H1 (cell line): ENCODE measurements at regions not wholly inside any gene's neighbourhood (a gene's known extent, or its start where the extent isn't known, plus 50 kb on each side); places are given as distances from the start of the nearest gene placed in this dataset.

ENCODE experiments used
- CTCF ChIA-PET: fragments of 300-600 bp; sonication (Branson Sonifier 250); formaldehyde crosslinking; loops from one replicate; lab custom pipeline; 2021; ENCODE audit not compliant: partially characterized antibody; lab: Charles Lee
- POLR2A ChIA-PET: fragments of 300-600 bp; sonication (Branson Sonifier 250); formaldehyde crosslinking; loops from one replicate; lab custom pipeline; 2021; ENCODE audit warnings: inconsistent platforms; ENCODE audit not compliant: partially characterized antibody; lab: Charles Lee
- DNase-seq, 2 experiments: peaks; one replicate each; pipeline versions ENCODE4 v3.0.0 to v3.0.0-alpha.2; 2010 to 2022; ENCODE audit warnings: low spot score in 2 of 2, low read depth in 1 of 2, mixed read lengths in 1 of 2
- FAIRE-seq: peaks from 2 replicates; lab custom pipeline; 2011; peaks lifted over from hg19 to GRCh38; lab: Jason Lieb, UNC
- H2AFZ ChIP-seq: 2 replicates; pipeline ENCODE4 v1.8.1; 2012; ENCODE audit warnings: low read length, inconsistent platforms
- H2AK5ac ChIP-seq: 2 replicates; pipeline ENCODE4 v1.6.1; 2013; ENCODE audit warnings: low read depth, low read length
- H2BK120ac ChIP-seq: replicated peaks from 2 replicates; pipeline ENCODE3; 2013; ENCODE audit warnings: low read depth, low read length, inconsistent platforms
- H2BK12ac ChIP-seq: 2 replicates; pipeline ENCODE4 v1.6.1; 2013; ENCODE audit warnings: low read depth, low read length
- H2BK15ac ChIP-seq: 2 replicates; pipeline ENCODE4 v1.6.1; 2013; ENCODE audit warnings: low read length
- H2BK20ac ChIP-seq: 2 replicates; pipeline ENCODE4 v1.6.1; 2013; ENCODE audit warnings: low read length
- H2BK5ac ChIP-seq: 2 replicates; pipeline ENCODE4 v1.6.1; 2013; ENCODE audit warnings: low read depth, low read length
- H3K14ac ChIP-seq: 2 replicates; pipeline ENCODE4 v1.6.1; 2013; ENCODE audit warnings: inconsistent platforms; ENCODE audit not compliant: insufficient read length
- H3K18ac ChIP-seq: 2 replicates; pipeline ENCODE4 v1.6.1; 2013; ENCODE audit warnings: low read length; ENCODE audit errors: extremely low read depth
- H3K23ac ChIP-seq: 2 replicates; pipeline ENCODE4 v1.6.1; 2013; ENCODE audit warnings: inconsistent platforms; ENCODE audit not compliant: insufficient read length
- H3K23me2 ChIP-seq: 2 replicates; pipeline ENCODE4 v1.6.1; 2013; ENCODE audit warnings: low read depth, low read length
- H3K27ac ChIP-seq: 2 replicates; pipeline ENCODE4 v1.6.1; 2011; ENCODE audit warnings: low read depth, low read length, inconsistent platforms
- H3K27me3 ChIP-seq, 4 experiments: replicated peaks in 1 of 4; 1 replicate in 1 of 4; 2 replicates in 3 of 4; pipeline versions ENCODE4 v1.6.1 to v1.8.1; 2011 to 2013; ENCODE audit warnings: low read length in 3 of 4, mild to moderate bottlenecking in 3 of 4, inconsistent platforms in 2 of 4, mixed read lengths in 2 of 4, moderate library complexity in 1 of 4; ENCODE audit not compliant: control insufficient read depth in 3 of 4, insufficient read depth in 3 of 4; ENCODE audit errors: extremely low read depth in 1 of 4
- H3K36me3 ChIP-seq, 4 experiments: 2 replicates each; pipeline versions ENCODE4 v1.6.1 to v1.8.1; 2011 to 2013; ENCODE audit warnings: mild to moderate bottlenecking in 4 of 4, low read length in 3 of 4, moderate library complexity in 2 of 4, control low read depth in 1 of 4, inconsistent platforms in 1 of 4; ENCODE audit not compliant: insufficient read depth in 4 of 4, control insufficient read depth in 2 of 4
- H3K4ac ChIP-seq: replicated peaks from 2 replicates; pipeline ENCODE3; 2013; ENCODE audit warnings: low read length, low read depth, mixed read lengths, inconsistent platforms; ENCODE audit not compliant: insufficient read length
- H3K4me1 ChIP-seq, 4 experiments: replicated peaks in 1 of 4; 1 replicate in 1 of 4; 2 replicates in 3 of 4; pipeline versions ENCODE4 v1.6.1 to v1.8.1; 2011 to 2013; ENCODE audit warnings: low read length in 3 of 4, inconsistent platforms in 2 of 4, mixed read lengths in 1 of 4; ENCODE audit not compliant: insufficient read depth in 4 of 4, control insufficient read depth in 3 of 4
- H3K4me2 ChIP-seq, 2 experiments: 2 replicates each; pipeline versions ENCODE4 v1.6.1 to v1.8.1; 2011 to 2013; ENCODE audit warnings: low read depth in 2 of 2, low read length in 2 of 2, control low read depth in 1 of 2, inconsistent platforms in 1 of 2, mild to moderate bottlenecking in 1 of 2; ENCODE audit not compliant: insufficient read depth in 1 of 2
- H3K4me3 ChIP-seq, 4 experiments: fragments of 200-600, 300-600 bp in 1 of 4; sonication (generic), shearing (Covaris generic), sonication (Bioruptor Twin) in 1 of 4; 2 replicates each; pipeline versions ENCODE4 v1.5.1 to v1.8.1; 2011 to 2016; ENCODE audit warnings: low read length in 4 of 4, low read depth in 3 of 4, control low read depth in 2 of 4, inconsistent platforms in 2 of 4, mild to moderate bottlenecking in 2 of 4, mixed read lengths in 1 of 4, moderate library complexity in 1 of 4; ENCODE audit not compliant: insufficient read depth in 2 of 4; ENCODE audit errors: extremely low read depth in 1 of 4
- H3K56ac ChIP-seq: replicated peaks from 2 replicates; pipeline ENCODE3; 2013; ENCODE audit warnings: low read depth, mild to moderate bottlenecking, mixed read lengths, low read length, inconsistent platforms; ENCODE audit not compliant: insufficient read length
- H3K79me1 ChIP-seq: 2 replicates; pipeline ENCODE4 v1.6.1; 2013; ENCODE audit warnings: low read depth, low read length, control low read depth
- H3K79me2 ChIP-seq, 2 experiments: 2 replicates each; pipeline versions ENCODE4 v1.6.1 to v1.8.1; 2012 to 2013; ENCODE audit warnings: low read length in 2 of 2, mild to moderate bottlenecking in 2 of 2, inconsistent platforms in 1 of 2; ENCODE audit not compliant: insufficient read depth in 2 of 2, control insufficient read depth in 1 of 2
- H3K9ac ChIP-seq, 4 experiments: replicated peaks in 1 of 4; 1 replicate in 1 of 4; 2 replicates in 3 of 4; pipeline versions ENCODE4 v1.6.1 to v1.8.1; 2011 to 2013; ENCODE audit warnings: low read depth in 3 of 4, low read length in 3 of 4, control low read depth in 2 of 4, mild to moderate bottlenecking in 2 of 4, moderate library complexity in 2 of 4, inconsistent platforms in 1 of 4; ENCODE audit errors: extremely low read depth in 1 of 4
- H3K9me3 ChIP-seq, 2 experiments: 2 replicates each; pipeline versions ENCODE4 v1.6.1 to v1.8.1; 2012 to 2013; ENCODE audit warnings: mild to moderate bottlenecking in 2 of 2, moderate library complexity in 2 of 2, control low read depth in 1 of 2, inconsistent platforms in 1 of 2, low read depth in 1 of 2, low read length in 1 of 2, mixed read lengths in 1 of 2; ENCODE audit not compliant: insufficient read depth in 2 of 2
- H4K20me1 ChIP-seq, 2 experiments: replicated peaks in 1 of 2; 2 replicates each; pipeline versions ENCODE3 to v1.8.1; 2011 to 2013; ENCODE audit warnings: inconsistent platforms in 2 of 2, low read length in 2 of 2, mild to moderate bottlenecking in 1 of 2; ENCODE audit not compliant: insufficient read depth in 2 of 2, control insufficient read depth in 1 of 2
- H4K5ac ChIP-seq: 2 replicates; pipeline ENCODE4 v1.6.1; 2013; ENCODE audit warnings: low read length, low read depth, mixed read lengths, inconsistent platforms; ENCODE audit not compliant: insufficient read length
- H4K8ac ChIP-seq: 2 replicates; pipeline ENCODE4 v1.8.0; 2013; ENCODE audit warnings: mild to moderate bottlenecking, moderate library complexity, low read length, inconsistent platforms; ENCODE audit not compliant: insufficient read depth; ENCODE audit errors: extremely low read depth
- H4K91ac ChIP-seq: replicated peaks from 2 replicates; pipeline ENCODE3; 2013; ENCODE audit warnings: low read length, mixed read lengths, inconsistent platforms; ENCODE audit not compliant: insufficient read length
- SRF ChIP-seq: IDR thresholded peaks from 2 replicates; pipeline ENCODE4 v1.6.1; 2011; ENCODE audit warnings: mild to moderate bottlenecking, low read depth, low read length, moderate library complexity
- YY1 ChIP-seq: IDR thresholded peaks from 2 replicates; pipeline ENCODE4 v1.6.1; 2011; ENCODE audit warnings: low read depth, mild to moderate bottlenecking, low read length
- WGBS, 2 experiments: shearing (Covaris generic) in 1 of 2; methylation state at CpG; one replicate each; pipeline versions ENCODE4 v1.1.6 to v1.1.7; 2013 to 2015; ENCODE audit warnings: low lambda C conversion rate in 2 of 2, mixed read lengths in 2 of 2, inconsistent platforms in 1 of 2, low coverage in 1 of 2, missing lambda C conversion rate in 1 of 2; ENCODE audit not compliant: insufficient replicate concordance in 2 of 2, insufficient coverage in 1 of 2, insufficient read length in 1 of 2; ENCODE audit errors: extremely low coverage in 1 of 2, missing lambda C conversion rate in 1 of 2; 5-methylcytosine and 5-hydroxymethylcytosine counted together

- no peak overlapping the region for H3K27ac ChIP-seq
- H3K79me2 ChIP-seq = no peaks in the 10 kb centered on the region
- no peak overlapping the region for H3K4me3 ChIP-seq
- no peak overlapping the region for H3K14ac ChIP-seq
- H3K23ac ChIP-seq = no peak overlapping the region
- TF ChIP-seq YY1 = no peak
- TF ChIP-seq SRF = no peak
- H2AK5ac ChIP-seq = no peak overlapping the region
- H3K79me1 ChIP-seq = no peaks in the 10 kb centered on the region
- H2BK120ac ChIP-seq = no peak overlapping the region
- H3K27me3 ChIP-seq = no peaks in the 10 kb centered on the region
- H3K36me3 ChIP-seq = no peaks in the 10 kb centered on the region
- H3K4me1 ChIP-seq = no peaks in the 10 kb centered on the region
- no peaks in the 10 kb centered on the region for H3K9me3 ChIP-seq
- no peaks in the 10 kb centered on the region for H3K23me2 ChIP-seq
- H3K56ac ChIP-seq = no peak overlapping the region
- no peaks in the 10 kb centered on the region for H4K20me1 ChIP-seq
- ChIA-PET POLR2A (no interaction called here), CTCF (interaction anchor here (1.0 to 1.6 kb wide), 2 partner anchors 73 to 202 kb away, joined by 3 read pairs; no protein-coding TSS in a partner anchor)
- no peak overlapping the region for H3K18ac ChIP-seq
- H2BK15ac ChIP-seq = no peak overlapping the region
- H4K8ac ChIP-seq = no peak overlapping the region
- no peak overlapping the region for H2BK5ac ChIP-seq
- no peak overlapping the region for H3K9ac ChIP-seq
- WGBS, 2 experiments = 75% methylated on average over 5 of the region's 5 CpGs; no CpG with 5 or more reads in 1 of the 2 experiments
- DNase-seq = no peak
- no peak overlapping the region for H2BK20ac ChIP-seq
- no peak overlapping the region for H4K5ac ChIP-seq
- H4K91ac ChIP-seq = no peak overlapping the region
- H2AFZ ChIP-seq = no peak overlapping the region
- no peak for FAIRE-seq
- no peak overlapping the region for H3K4ac ChIP-seq
- no peak overlapping the region for H3K4me2 ChIP-seq
- H2BK12ac ChIP-seq = no peak overlapping the region
Observed at GRCh38 chr4:67125636-67126514, 419.4 kb downstream of the CENPC start.
